ENCODE measurements at regions not wholly inside any gene's neighbourhood (a gene's known extent, or its start where the extent isn't known, plus 50 kb on each side); places are given as distances from the start of the nearest gene placed in this dataset.

DNA sequence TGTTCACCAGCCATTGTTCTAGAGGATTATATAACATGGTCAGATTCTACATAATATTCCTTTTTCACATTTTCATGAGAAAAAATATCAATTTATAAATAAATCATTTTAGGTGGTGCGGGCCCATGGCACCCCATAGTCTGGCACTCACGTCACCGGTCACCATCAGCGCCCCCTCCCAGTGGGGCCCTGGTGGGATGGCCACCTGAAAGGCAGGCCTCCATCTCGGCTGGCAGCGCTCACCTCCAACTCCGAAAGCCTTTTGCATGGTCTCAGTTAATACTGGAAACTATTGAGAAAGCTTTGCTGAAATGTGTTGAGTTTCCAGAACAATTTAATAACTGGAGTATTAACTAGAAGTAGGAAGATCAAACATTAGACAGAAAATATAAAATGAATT is 141.4 kb upstream of the SALL3 start:
- DNase-seq, result no peak
- H3K18ac ChIP-seq (ENCODE audit: low read depth in 1 of 2, low read length in 2 of 2), result no peak overlapping the region
- H4K8ac ChIP-seq (ENCODE audit: low read length), result no peak overlapping the region
- no peak overlapping the region for H3K27ac ChIP-seq (ENCODE audit: low read length, poor library complexity, severe bottlenecking)
- no peak overlapping the region for H2BK120ac ChIP-seq (ENCODE audit: low read depth, low read length)
- no peaks in the 10 kb centered on the region for H3K27me3 ChIP-seq (ENCODE audit: control insufficient read depth in 1 of 2, insufficient read depth in 1 of 2, low read length in 2 of 2)
- H3K14ac ChIP-seq (ENCODE audit: low read length in 2 of 2), result no peak overlapping the region
- no peak overlapping the region for H2BK5ac ChIP-seq (ENCODE audit: low read depth, low read length, poor library complexity, severe bottlenecking)
- H3K36me3 ChIP-seq (ENCODE audit: control insufficient read depth in 1 of 2, insufficient read depth in 2 of 2, low read depth in 1 of 2, low read length in 2 of 2), result no peaks in the 10 kb centered on the region
- no peak overlapping the region for H3K4me3 ChIP-seq (ENCODE audit: insufficient read depth in 1 of 2, low read depth in 1 of 2, low read length in 2 of 2)
- no peak overlapping the region for H2BK12ac ChIP-seq (ENCODE audit: low read length in 2 of 2)
- no peaks in the 10 kb centered on the region for H3K79me1 ChIP-seq (replicated peaks; ENCODE audit: low read length, poor library complexity, severe bottlenecking)
- no peak overlapping the region for H2AFZ ChIP-seq (ENCODE audit: low read depth, low read length)
- no peak overlapping the region for H4K91ac ChIP-seq (ENCODE audit: low read length)
- H3K4me2 ChIP-seq (ENCODE audit: low read length, poor library complexity, severe bottlenecking), result no peak overlapping the region
- no peak overlapping the region for H3K23ac ChIP-seq (ENCODE audit: low read length in 2 of 2)
- H3K4ac ChIP-seq (ENCODE audit: low read depth in 1 of 2, low read length in 2 of 2), result no peak overlapping the region
- no peak overlapping the region for H2AK5ac ChIP-seq (ENCODE audit: low read length, severe bottlenecking)
- H3K4me1 ChIP-seq (ENCODE audit: control insufficient read depth, insufficient read depth, low read depth, low read length), result no peaks in the 10 kb centered on the region
- peaks cover 6% of the 10 kb centered on the region for H3K9me3 ChIP-seq (ENCODE audit: control insufficient read depth, low read length)
- WGBS, result 83% methylated on average over 6 of the region's 7 CpGs
- no peak overlapping the region for H2BK15ac ChIP-seq (ENCODE audit: low read depth, poor library complexity, severe bottlenecking)
- H3K9ac ChIP-seq (ENCODE audit: low read length), result no peak overlapping the region

GRCh38 chr18:78849046-78849445 is 130.6 kb upstream of the SALL3 start:
- H2AK5ac ChIP-seq (ENCODE audit: low read length, severe bottlenecking), result no peak overlapping the region
- no peak overlapping the region for H3K23ac ChIP-seq (ENCODE audit: low read length in 2 of 2)
- no peak for DNase-seq
- peaks cover 22% of the 10 kb centered on the region for H3K9me3 ChIP-seq (ENCODE audit: control insufficient read depth, low read length)
- no peaks in the 10 kb centered on the region for H3K36me3 ChIP-seq (ENCODE audit: control insufficient read depth in 1 of 2, insufficient read depth in 2 of 2, low read depth in 1 of 2, low read length in 2 of 2)
- H2BK12ac ChIP-seq (ENCODE audit: low read length in 2 of 2), result no peak overlapping the region
- H3K18ac ChIP-seq (ENCODE audit: low read depth in 1 of 2, low read length in 2 of 2), result no peak overlapping the region
- no peak overlapping the region for H3K27ac ChIP-seq (ENCODE audit: low read length, poor library complexity, severe bottlenecking)
- H3K4ac ChIP-seq (ENCODE audit: low read depth in 1 of 2, low read length in 2 of 2), result no peak overlapping the region
- no peak overlapping the region for H3K14ac ChIP-seq (ENCODE audit: low read length in 2 of 2)
- no peak overlapping the region for H2BK15ac ChIP-seq (ENCODE audit: low read depth, poor library complexity, severe bottlenecking)
- no peak overlapping the region for H3K4me3 ChIP-seq (ENCODE audit: insufficient read depth in 1 of 2, low read depth in 1 of 2, low read length in 2 of 2)
- no peaks in the 10 kb centered on the region for H3K79me1 ChIP-seq (replicated peaks; ENCODE audit: low read length, poor library complexity, severe bottlenecking)
- H3K4me2 ChIP-seq (ENCODE audit: low read length, poor library complexity, severe bottlenecking), result no peak overlapping the region
- 72% methylated on average over 5 of the region's 5 CpGs for WGBS
- no peak overlapping the region for H3K9ac ChIP-seq (ENCODE audit: low read length)
- H4K91ac ChIP-seq (ENCODE audit: low read length), result no peak overlapping the region
- H4K8ac ChIP-seq (ENCODE audit: low read length), result no peak overlapping the region
- H2BK120ac ChIP-seq (ENCODE audit: low read depth, low read length), result no peak overlapping the region
- H2BK5ac ChIP-seq (ENCODE audit: low read depth, low read length, poor library complexity, severe bottlenecking), result no peak overlapping the region
- no peak overlapping the region for H2AFZ ChIP-seq (ENCODE audit: low read depth, low read length)
- no peaks in the 10 kb centered on the region for H3K4me1 ChIP-seq (ENCODE audit: control insufficient read depth, insufficient read depth, low read depth, low read length)
- no peaks in the 10 kb centered on the region for H3K27me3 ChIP-seq (ENCODE audit: control insufficient read depth in 1 of 2, insufficient read depth in 1 of 2, low read length in 2 of 2)

DNA sequence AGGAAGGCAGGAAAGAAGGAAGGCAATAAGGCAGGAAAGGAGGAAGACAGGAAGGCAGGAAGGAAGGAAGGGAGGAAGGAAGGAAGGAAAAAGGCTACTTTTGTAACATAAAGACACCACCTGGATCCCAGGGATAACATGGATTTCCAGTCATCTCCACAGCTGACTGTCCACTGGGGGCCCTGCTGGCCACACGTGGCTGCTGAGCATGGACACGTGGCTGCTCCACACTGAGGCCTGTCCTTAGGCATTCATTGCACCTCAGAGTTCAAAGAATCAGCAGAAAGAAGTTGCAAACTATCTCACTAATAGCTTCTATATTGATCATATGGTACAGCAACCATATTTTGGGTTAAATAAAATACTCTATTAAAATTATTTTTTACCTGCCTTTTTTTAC is 130.2 kb upstream of the SALL3 start:
- H3K36me3 ChIP-seq (ENCODE audit: control insufficient read depth in 1 of 2, insufficient read depth in 2 of 2, low read depth in 1 of 2, low read length in 2 of 2), result no peaks in the 10 kb centered on the region
- H2AK5ac ChIP-seq (ENCODE audit: low read length, severe bottlenecking), result no peak overlapping the region
- no peak for DNase-seq
- H3K18ac ChIP-seq (ENCODE audit: low read depth in 1 of 2, low read length in 2 of 2), result no peak overlapping the region
- WGBS, result 45% methylated on average over 2 of the region's 2 CpGs
- H3K27ac ChIP-seq (ENCODE audit: low read length, poor library complexity, severe bottlenecking), result no peak overlapping the region
- no peak overlapping the region for H4K91ac ChIP-seq (ENCODE audit: low read length)
- no peaks in the 10 kb centered on the region for H3K27me3 ChIP-seq (ENCODE audit: control insufficient read depth in 1 of 2, insufficient read depth in 1 of 2, low read length in 2 of 2)
- H2BK12ac ChIP-seq (ENCODE audit: low read length in 2 of 2), result no peak overlapping the region
- no peaks in the 10 kb centered on the region for H3K79me1 ChIP-seq (replicated peaks; ENCODE audit: low read length, poor library complexity, severe bottlenecking)
- no peak overlapping the region for H3K4me2 ChIP-seq (ENCODE audit: low read length, poor library complexity, severe bottlenecking)
- H3K23ac ChIP-seq (ENCODE audit: low read length in 2 of 2), result no peak overlapping the region
- no peak overlapping the region for H4K8ac ChIP-seq (ENCODE audit: low read length)
- no peak overlapping the region for H3K14ac ChIP-seq (ENCODE audit: low read length in 2 of 2)
- no peak overlapping the region for H2BK5ac ChIP-seq (ENCODE audit: low read depth, low read length, poor library complexity, severe bottlenecking)
- peaks cover 18% of the 10 kb centered on the region for H3K9me3 ChIP-seq (ENCODE audit: control insufficient read depth, low read length)
- H2BK120ac ChIP-seq (ENCODE audit: low read depth, low read length), result no peak overlapping the region
- H3K9ac ChIP-seq (ENCODE audit: low read length), result no peak overlapping the region
- no peaks in the 10 kb centered on the region for H3K4me1 ChIP-seq (ENCODE audit: control insufficient read depth, insufficient read depth, low read depth, low read length)
- H3K4me3 ChIP-seq (ENCODE audit: insufficient read depth in 1 of 2, low read depth in 1 of 2, low read length in 2 of 2), result no peak overlapping the region
- no peak overlapping the region for H2BK15ac ChIP-seq (ENCODE audit: low read depth, poor library complexity, severe bottlenecking)
- no peak overlapping the region for H2AFZ ChIP-seq (ENCODE audit: low read depth, low read length)
- H3K4ac ChIP-seq (ENCODE audit: low read depth in 1 of 2, low read length in 2 of 2), result no peak overlapping the region

GRCh38 chr18:78853341-78853740 is 126.3 kb upstream of the SALL3 start:
- no peak overlapping the region for H2BK5ac ChIP-seq (ENCODE audit: low read depth, low read length, poor library complexity, severe bottlenecking)
- no peak overlapping the region for H3K9ac ChIP-seq (ENCODE audit: low read length)
- no peaks in the 10 kb centered on the region for H3K36me3 ChIP-seq (ENCODE audit: control insufficient read depth in 1 of 2, insufficient read depth in 2 of 2, low read depth in 1 of 2, low read length in 2 of 2)
- H3K18ac ChIP-seq (ENCODE audit: low read depth in 1 of 2, low read length in 2 of 2), result no peak overlapping the region
- H2AFZ ChIP-seq (ENCODE audit: low read depth, low read length), result no peak overlapping the region
- H3K14ac ChIP-seq (ENCODE audit: low read length in 2 of 2), result no peak overlapping the region
- no peak overlapping the region for H3K4me2 ChIP-seq (ENCODE audit: low read length, poor library complexity, severe bottlenecking)
- no peak overlapping the region for H3K4me3 ChIP-seq (ENCODE audit: insufficient read depth in 1 of 2, low read depth in 1 of 2, low read length in 2 of 2)
- no peak for DNase-seq
- H2BK15ac ChIP-seq (ENCODE audit: low read depth, poor library complexity, severe bottlenecking), result no peak overlapping the region
- H2BK120ac ChIP-seq (ENCODE audit: low read depth, low read length), result no peak overlapping the region
- no peak overlapping the region for H3K27ac ChIP-seq (ENCODE audit: low read length, poor library complexity, severe bottlenecking)
- H2AK5ac ChIP-seq (ENCODE audit: low read length, severe bottlenecking), result no peak overlapping the region
- H3K23ac ChIP-seq (ENCODE audit: low read length in 2 of 2), result no peak overlapping the region
- H3K79me1 ChIP-seq (replicated peaks; ENCODE audit: low read length, poor library complexity, severe bottlenecking), result no peaks in the 10 kb centered on the region
- H3K4ac ChIP-seq (ENCODE audit: low read depth in 1 of 2, low read length in 2 of 2), result no peak overlapping the region
- no peak overlapping the region for H4K8ac ChIP-seq (ENCODE audit: low read length)
- H2BK12ac ChIP-seq (ENCODE audit: low read length in 2 of 2), result no peak overlapping the region
- peaks cover 5% of the 10 kb centered on the region for H3K9me3 ChIP-seq (ENCODE audit: control insufficient read depth, low read length)
- H3K4me1 ChIP-seq (ENCODE audit: control insufficient read depth, insufficient read depth, low read depth, low read length), result no peaks in the 10 kb centered on the region
- no peak overlapping the region for H4K91ac ChIP-seq (ENCODE audit: low read length)
- no peaks in the 10 kb centered on the region for H3K27me3 ChIP-seq (ENCODE audit: control insufficient read depth in 1 of 2, insufficient read depth in 1 of 2, low read length in 2 of 2)
- WGBS, result 76% methylated on average over 3 of the region's 3 CpGs

Data from mesenchymal stem cell (in vitro differentiated cells and primary cell).